ENCODE measurements at regions not wholly inside any gene's neighbourhood (a gene's known extent, or its start where the extent isn't known, plus 50 kb on each side); places are given as distances from the start of the nearest gene placed in this dataset.

DNA sequence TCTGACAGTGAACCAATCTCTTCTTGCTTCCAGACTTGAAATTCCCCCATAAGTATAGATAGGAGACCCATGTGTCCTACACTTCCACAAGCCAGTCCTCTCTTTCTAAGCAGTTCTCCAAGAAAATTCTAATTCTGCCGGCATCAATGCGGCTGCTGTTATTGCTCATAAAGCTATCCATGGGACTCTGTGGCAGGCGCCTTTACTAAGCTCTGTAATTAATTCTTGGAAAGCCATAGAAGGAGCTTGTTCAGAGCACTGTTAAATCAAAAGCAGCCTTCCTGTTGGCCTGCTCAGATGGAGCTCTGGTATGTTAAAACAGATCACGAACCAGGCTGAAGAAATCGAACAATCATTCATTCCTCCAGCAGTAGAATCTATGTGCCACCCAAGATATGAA is 244.3 kb upstream of the NFE2L3 start:
- no peak for ATAC-seq (ENCODE audit: insufficient read depth, low read depth)

GRCh38 chr7:25908154-25908949 is 243.6 kb upstream of the NFE2L3 start:
- no peak overlapping the region for H3K4me3 ChIP-seq (ENCODE audit: low read depth in 1 of 2, low read length in 2 of 2)
- no peaks in the 10 kb centered on the region for H3K4me1 ChIP-seq (ENCODE audit: insufficient read depth, low read length)
- H3K9me3 ChIP-seq (ENCODE audit: insufficient read depth, low read length, severe bottlenecking): no peaks in the 10 kb centered on the region
- H3K27ac ChIP-seq (ENCODE audit: low read length): no peak overlapping the region
- no peak for TF ChIP-seq EZH2 (IDR thresholded peaks at IDR 0.05; ENCODE audit: borderline replicate concordance, low read depth, low read length, severe bottlenecking)
- TF ChIP-seq CTCF (IDR thresholded peaks at IDR 0.05; ENCODE audit: borderline replicate concordance, extremely low read depth, low read length, poor library complexity, severe bottlenecking): no peak
- no peak for ATAC-seq (ENCODE audit: insufficient read depth, low read depth)
- DNase-seq: no peak
- no peak overlapping the region for H3K9ac ChIP-seq (ENCODE audit: low read depth, low read length)
- H3K36me3 ChIP-seq (ENCODE audit: insufficient read depth, low read length): no peaks in the 10 kb centered on the region
- H3K79me2 ChIP-seq (ENCODE audit: insufficient read depth, low read length): no peaks in the 10 kb centered on the region
- no peaks in the 10 kb centered on the region for H3K27me3 ChIP-seq (ENCODE audit: insufficient read depth, low read length, poor library complexity)
- no peak overlapping the region for H3K4me2 ChIP-seq (ENCODE audit: insufficient read depth, low read length)
- no peaks in the 10 kb centered on the region for H4K20me1 ChIP-seq (ENCODE audit: insufficient read depth, low read length)
- no peak overlapping the region for H2AFZ ChIP-seq (ENCODE audit: low read depth, low read length)

More for the DNA sequence above, 244.3 kb upstream of the NFE2L3 start:
- no peak overlapping the region for H3K9ac ChIP-seq (ENCODE audit: low read depth, low read length)
- no peak overlapping the region for H3K4me2 ChIP-seq (ENCODE audit: insufficient read depth, low read length)
- no peaks in the 10 kb centered on the region for H3K4me1 ChIP-seq (ENCODE audit: insufficient read depth, low read length)
- H2AFZ ChIP-seq (ENCODE audit: low read depth, low read length): no peak overlapping the region
- no peaks in the 10 kb centered on the region for H4K20me1 ChIP-seq (ENCODE audit: insufficient read depth, low read length)
- no peaks in the 10 kb centered on the region for H3K27me3 ChIP-seq (ENCODE audit: insufficient read depth, low read length, poor library complexity)
- H3K9me3 ChIP-seq (ENCODE audit: insufficient read depth, low read length, severe bottlenecking): no peaks in the 10 kb centered on the region
- no peaks in the 10 kb centered on the region for H3K36me3 ChIP-seq (ENCODE audit: insufficient read depth, low read length)
- no peaks in the 10 kb centered on the region for H3K79me2 ChIP-seq (ENCODE audit: insufficient read depth, low read length)
- H3K27ac ChIP-seq (ENCODE audit: low read length): no peak overlapping the region
- H3K4me3 ChIP-seq (ENCODE audit: low read depth in 1 of 2, low read length in 2 of 2): no peak overlapping the region
- TF ChIP-seq CTCF (IDR thresholded peaks at IDR 0.05; ENCODE audit: borderline replicate concordance, extremely low read depth, low read length, poor library complexity, severe bottlenecking): no peak
- no peak for TF ChIP-seq EZH2 (IDR thresholded peaks at IDR 0.05; ENCODE audit: borderline replicate concordance, low read depth, low read length, severe bottlenecking)
- no peak for DNase-seq

DNA sequence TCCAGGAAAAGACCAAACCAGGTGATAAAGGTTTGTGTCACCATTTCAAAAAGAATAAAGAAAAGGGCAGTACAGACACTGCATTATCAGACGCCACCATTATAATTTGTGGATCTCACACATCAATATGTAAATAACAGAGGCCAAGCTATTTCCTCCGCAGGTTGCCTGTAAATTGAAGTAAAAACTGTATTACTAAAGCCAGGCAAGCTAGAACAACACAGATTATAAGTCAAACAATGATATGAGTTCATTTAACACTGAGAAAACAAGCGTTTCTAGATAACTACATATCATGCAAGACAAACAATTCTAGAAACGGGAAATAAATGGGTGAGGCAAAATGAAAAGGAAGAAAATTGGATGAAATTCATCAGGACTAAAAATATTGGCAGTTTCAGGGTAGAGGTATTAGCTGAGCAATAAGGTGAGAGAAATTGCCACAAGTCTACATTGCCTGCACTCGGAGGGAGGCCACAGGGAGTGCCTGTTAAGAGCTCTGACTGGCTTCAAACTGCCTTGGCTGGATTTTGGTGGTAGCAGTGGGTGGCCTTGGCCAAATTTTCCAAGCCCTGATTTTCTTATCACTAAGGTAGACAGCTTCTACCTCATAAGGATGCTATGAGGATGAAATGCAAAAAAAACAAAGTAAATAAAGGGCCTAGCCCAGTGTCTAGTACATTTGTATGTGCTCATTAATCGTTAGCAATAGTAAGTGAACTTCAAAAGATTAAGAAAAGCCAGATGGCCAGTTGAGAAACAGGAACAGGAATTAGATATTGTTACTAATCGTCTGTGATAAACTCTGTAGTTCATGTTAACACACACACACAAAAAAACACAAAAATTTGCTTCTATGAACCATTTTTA is 240.0 kb upstream of the NFE2L3 start:
- no peak overlapping the region for H2AFZ ChIP-seq (ENCODE audit: low read depth, low read length)
- TF ChIP-seq EZH2 (IDR thresholded peaks at IDR 0.05; ENCODE audit: borderline replicate concordance, low read depth, low read length, severe bottlenecking): no peak
- TF ChIP-seq CTCF (IDR thresholded peaks at IDR 0.05; ENCODE audit: borderline replicate concordance, extremely low read depth, low read length, poor library complexity, severe bottlenecking): no peak
- H3K27me3 ChIP-seq (ENCODE audit: insufficient read depth, low read length, poor library complexity): no peaks in the 10 kb centered on the region
- DNase-seq (no peak), ATAC-seq (ENCODE audit: insufficient read depth, low read depth) (no peak)
- no peaks in the 10 kb centered on the region for H3K9me3 ChIP-seq (ENCODE audit: insufficient read depth, low read length, severe bottlenecking)
- no peak overlapping the region for H3K9ac ChIP-seq (ENCODE audit: low read depth, low read length)
- H3K4me2 ChIP-seq (ENCODE audit: insufficient read depth, low read length): no peak overlapping the region
- H3K4me3 ChIP-seq (ENCODE audit: low read depth in 1 of 2, low read length in 2 of 2): no peak overlapping the region
- no peaks in the 10 kb centered on the region for H3K36me3 ChIP-seq (ENCODE audit: insufficient read depth, low read length)
- H4K20me1 ChIP-seq (ENCODE audit: insufficient read depth, low read length): no peaks in the 10 kb centered on the region
- no peak overlapping the region for H3K27ac ChIP-seq (ENCODE audit: low read length)
- H3K4me1 ChIP-seq (ENCODE audit: insufficient read depth, low read length): no peaks in the 10 kb centered on the region
- H3K79me2 ChIP-seq (ENCODE audit: insufficient read depth, low read length): no peaks in the 10 kb centered on the region
